ENCODE measurements at regions not wholly inside any gene's neighbourhood (a gene's known extent, or its start where the extent isn't known, plus 50 kb on each side); places are given as distances from the start of the nearest gene placed in this dataset.
"Not testable (repeated sequence)": the region's sequence is repeated elsewhere in the genome, so short reads cannot be mapped to it uniquely, and the experiment has no call there.

DNA sequence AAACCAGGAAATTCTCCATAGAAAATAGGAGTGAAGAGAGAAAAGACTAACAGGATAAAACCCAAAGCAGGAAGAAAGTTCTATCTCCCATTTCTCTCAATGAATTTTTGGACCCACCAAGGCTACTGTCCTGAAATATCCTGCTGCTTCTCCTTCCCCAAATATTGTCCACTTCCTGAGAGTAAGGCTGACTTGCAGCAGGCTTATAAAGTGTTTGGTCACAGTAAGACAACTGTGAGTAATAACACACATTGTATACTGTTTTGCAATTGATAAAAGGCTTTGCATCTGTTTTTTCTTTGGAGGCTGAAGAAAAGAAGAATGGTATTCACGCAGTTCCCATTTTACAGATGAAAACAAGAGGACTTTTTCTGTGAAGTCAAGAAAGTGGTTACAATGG lies 52.8 kb downstream of the FOXD4L6 start:
- peaks cover 42% of the 10 kb centered on the region for H3K27me3 Mint-ChIP-seq
- H3K36me3 Mint-ChIP-seq (ENCODE audit: low read depth); H3K27ac Mint-ChIP-seq; H3K4me3 Mint-ChIP-seq; intact Hi-C loops (cut with micrococcal nuclease); H3K9me3 Mint-ChIP-seq: not testable (repeated sequence)
- H3K4me1 Mint-ChIP-seq (ENCODE audit: low read depth), result peaks cover 23% of the 10 kb centered on the region

DNA sequence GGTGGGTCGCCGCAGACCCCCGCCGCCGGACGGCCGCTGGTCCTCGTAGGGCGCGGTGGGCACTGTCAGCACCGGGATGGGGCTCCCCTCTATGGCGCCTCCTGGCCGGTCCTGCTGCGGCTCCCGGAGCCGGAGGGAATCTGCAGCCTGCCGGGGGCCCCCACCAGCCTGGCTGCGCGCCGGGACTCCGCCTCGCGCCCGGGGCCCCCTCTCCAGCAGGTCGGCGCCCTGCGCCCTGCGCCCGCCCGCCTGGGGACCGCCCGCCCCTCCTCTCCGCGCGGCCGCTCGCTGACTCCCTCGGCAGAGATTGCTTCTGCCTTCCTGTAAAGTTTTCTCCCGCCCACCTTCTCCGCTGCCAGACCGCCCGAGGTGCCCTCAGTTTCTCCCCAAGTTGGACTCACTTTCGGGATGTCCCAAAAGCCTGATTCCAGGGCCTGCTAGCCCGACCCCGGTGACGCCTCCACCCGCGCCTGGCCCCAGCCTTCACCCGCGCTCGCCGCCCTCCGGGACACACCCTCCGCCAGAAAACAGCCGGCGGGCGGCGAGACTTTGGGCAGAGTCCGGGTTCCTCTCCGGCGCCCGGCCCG lies 54.0 kb downstream of the FOXD4L6 start:
- H3K36me3 Mint-ChIP-seq (ENCODE audit: low read depth); H3K9me3 Mint-ChIP-seq; intact Hi-C loops (cut with micrococcal nuclease): not testable (repeated sequence)
- H3K4me1 Mint-ChIP-seq (ENCODE audit: low read depth), result peaks cover 23% of the 10 kb centered on the region
- H3K27ac Mint-ChIP-seq, result peak overlapping the region; percentile 24
- peak overlapping the region; percentile 89 for H3K4me3 Mint-ChIP-seq
- peaks cover 43% of the 10 kb centered on the region for H3K27me3 Mint-ChIP-seq

DNA sequence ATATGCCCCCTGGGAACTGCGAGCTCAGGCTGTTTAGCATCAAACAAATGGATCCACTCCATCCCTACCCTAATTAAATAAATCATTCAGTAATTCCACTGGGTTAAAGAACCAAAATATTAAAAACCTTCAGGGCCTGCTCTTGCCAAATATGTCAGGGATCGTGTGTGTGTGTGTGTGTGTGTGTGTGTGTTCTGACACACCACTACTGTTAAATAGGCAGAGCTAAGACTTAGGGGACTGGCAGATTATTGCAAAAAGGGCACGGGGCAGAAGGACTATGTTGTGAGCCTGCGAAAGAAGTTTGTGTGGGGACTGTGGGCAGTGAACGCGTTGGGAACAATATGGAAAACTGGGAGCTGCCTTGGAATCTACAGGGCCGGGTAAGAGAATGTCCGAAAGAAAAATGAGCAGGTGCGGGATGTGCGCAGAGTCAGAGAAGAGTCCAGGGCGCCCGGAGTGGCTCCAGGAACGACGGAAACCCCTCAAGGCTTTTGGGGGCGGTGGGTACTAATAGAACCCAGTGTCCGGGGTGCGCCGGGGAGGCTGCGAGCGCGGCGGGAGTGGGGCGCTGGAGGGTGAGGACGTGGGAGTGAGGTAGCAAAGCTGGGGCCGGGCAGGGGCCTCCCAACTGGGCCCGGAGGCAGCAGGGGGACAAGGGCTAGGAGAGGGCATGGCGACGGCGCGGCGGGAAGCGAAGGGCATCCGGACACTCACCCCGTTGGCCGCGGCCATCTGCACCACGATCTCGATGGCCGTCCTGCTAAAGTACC lies 54.8 kb downstream of the FOXD4L6 start:
- intact Hi-C loops (cut with micrococcal nuclease); H3K27ac Mint-ChIP-seq; H3K9me3 Mint-ChIP-seq; H3K36me3 Mint-ChIP-seq (ENCODE audit: low read depth): not testable (repeated sequence)
- Mint-ChIP-seq H3K4me1 (ENCODE audit: low read depth) (peaks cover 23% of the 10 kb centered on the region), H3K27me3 (peaks cover 46% of the 10 kb centered on the region), H3K4me3 (peak overlapping the region; percentile 21)

DNA sequence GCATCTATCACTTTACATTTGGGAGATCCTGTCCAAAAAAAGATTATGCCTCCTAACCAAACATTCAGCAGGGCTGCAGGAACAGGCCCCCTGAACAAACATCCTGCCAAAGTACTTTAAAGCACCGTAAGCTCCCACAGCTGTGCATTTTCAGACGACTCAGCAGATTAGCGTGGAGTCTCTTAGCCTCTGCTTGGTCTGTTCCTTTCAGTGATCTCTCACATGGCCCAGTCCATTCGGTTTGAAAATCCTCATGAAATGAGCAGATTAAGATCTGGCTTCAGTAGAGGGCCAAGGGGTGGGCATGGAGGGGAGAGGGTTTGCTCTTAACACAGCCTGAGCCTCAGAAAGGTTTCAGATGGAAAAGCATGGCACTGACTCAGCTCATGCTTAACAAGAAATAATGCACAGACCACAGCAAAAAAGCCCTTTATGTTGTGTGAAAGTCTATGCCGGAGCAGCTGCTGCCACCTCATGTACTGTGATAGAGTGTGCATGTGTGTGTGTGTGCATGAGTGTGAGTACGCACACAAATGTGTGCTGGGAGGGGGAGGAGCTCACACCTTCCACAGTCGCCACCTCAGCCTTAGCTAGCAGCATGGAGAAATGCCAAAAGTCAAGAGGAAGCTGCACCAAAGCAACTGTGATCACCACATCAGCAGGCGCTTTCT lies 64.2 kb downstream of the FOXD4L6 start:
- H3K9me3 Mint-ChIP-seq; H3K36me3 Mint-ChIP-seq (ENCODE audit: low read depth); H3K27ac Mint-ChIP-seq; H3K27me3 Mint-ChIP-seq; H3K4me1 Mint-ChIP-seq (ENCODE audit: low read depth); intact Hi-C loops (cut with micrococcal nuclease): not testable (repeated sequence)
- peak overlapping the region; percentile 39 for H3K4me3 Mint-ChIP-seq

DNA sequence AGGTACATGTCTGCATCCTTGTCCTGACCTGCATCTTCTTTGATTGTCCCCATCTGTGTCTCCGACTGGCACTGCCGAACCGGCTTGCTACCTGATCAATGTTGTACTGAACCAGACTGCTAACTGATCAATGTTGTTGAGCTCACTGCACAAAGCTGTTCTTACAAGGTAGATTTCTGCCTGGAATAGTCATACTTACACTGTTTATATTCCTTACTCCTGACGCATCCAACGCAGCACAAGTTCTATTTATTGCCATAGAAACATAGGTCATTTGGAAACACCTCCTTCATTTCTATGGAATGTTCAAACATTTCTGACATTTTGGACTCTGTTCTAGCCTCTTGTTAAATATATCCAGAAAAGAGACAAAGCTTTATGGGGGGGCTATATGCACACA lies 65.2 kb downstream of the FOXD4L6 start:
- H3K36me3 Mint-ChIP-seq (ENCODE audit: low read depth); H3K9me3 Mint-ChIP-seq; H3K27me3 Mint-ChIP-seq; H3K27ac Mint-ChIP-seq; H3K4me3 Mint-ChIP-seq; intact Hi-C loops (cut with micrococcal nuclease); H3K4me1 Mint-ChIP-seq (ENCODE audit: low read depth): not testable (repeated sequence)

DNA sequence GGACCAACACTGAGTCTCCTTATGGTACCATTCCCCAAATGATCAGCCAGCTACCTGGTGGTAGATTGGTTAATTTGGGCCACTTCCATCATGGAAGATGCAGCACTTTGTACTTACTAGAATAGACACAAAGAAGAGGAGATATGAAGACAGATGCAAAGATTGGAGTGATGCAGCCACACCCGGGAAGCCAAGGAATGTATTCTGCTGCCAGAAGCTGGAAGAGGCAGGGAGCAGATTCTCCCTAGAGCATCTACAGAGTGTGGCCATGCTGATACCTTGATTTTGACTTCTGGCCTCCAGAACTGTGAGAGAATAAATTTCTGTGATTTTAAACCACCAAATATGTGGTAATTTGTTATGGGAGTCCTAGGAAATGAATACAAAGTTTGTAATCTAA lies 68.9 kb downstream of the FOXD4L6 start:
- H3K4me1 Mint-ChIP-seq (ENCODE audit: low read depth); H3K27ac Mint-ChIP-seq; H3K36me3 Mint-ChIP-seq (ENCODE audit: low read depth); intact Hi-C loops (cut with micrococcal nuclease); H3K9me3 Mint-ChIP-seq; H3K27me3 Mint-ChIP-seq; H3K4me3 Mint-ChIP-seq: not testable (repeated sequence)

DNA sequence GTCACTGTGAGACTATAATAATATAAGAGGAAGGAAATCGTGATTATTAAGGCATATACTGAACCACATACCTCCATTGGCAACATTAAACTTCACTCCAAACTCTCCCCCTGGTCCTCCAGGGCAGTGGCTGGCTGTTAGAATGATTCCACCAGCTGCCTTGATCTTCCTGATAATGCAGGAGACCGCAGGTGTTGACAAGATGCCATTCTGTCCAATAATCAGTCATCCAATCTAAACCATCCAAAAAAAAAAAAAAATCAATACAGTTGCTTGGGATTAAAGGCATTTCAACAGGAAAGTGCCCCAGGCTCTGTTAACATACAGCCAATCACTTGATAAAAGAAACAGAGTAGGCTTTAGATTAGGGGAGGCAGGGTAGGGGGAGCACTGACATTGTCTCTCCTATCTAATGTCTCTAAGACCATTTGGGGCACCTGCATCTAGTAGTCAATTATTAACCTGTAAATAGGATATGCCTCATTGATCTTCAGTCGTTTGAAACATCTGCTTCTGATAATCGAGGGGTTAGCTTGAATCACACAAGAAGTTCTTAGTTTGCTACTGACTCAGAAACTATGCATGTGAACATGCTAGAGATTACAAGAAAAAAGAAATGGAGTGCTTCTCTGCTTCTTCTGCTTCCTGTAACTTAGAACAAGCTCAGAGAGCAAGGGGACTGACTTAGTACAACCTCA lies 74.7 kb downstream of the FOXD4L6 start:
- H3K27me3 Mint-ChIP-seq; H3K4me3 Mint-ChIP-seq; intact Hi-C loops (cut with micrococcal nuclease); H3K27ac Mint-ChIP-seq; H3K4me1 Mint-ChIP-seq (ENCODE audit: low read depth); H3K36me3 Mint-ChIP-seq (ENCODE audit: low read depth); H3K9me3 Mint-ChIP-seq: not testable (repeated sequence)

DNA sequence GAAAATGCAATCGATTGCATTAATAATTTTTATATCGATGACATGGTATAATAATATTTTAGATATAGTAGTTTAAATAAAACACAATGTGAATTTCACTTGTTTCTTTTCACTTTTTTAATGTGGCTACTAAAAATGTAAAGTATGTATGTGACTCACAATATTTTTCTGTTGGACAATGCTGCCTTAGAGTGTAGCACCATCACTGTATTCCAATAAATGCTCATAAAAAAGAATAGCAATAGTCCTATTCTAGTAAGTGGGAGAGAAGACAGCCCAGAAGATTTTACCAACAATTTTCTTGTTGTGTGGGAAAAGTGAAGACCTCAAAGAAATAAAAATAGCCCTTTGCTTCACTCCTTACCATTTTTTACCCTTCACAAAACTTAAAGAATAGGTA lies 79.8 kb downstream of the FOXD4L6 start:
- H3K27me3 Mint-ChIP-seq; H3K27ac Mint-ChIP-seq; H3K9me3 Mint-ChIP-seq; intact Hi-C loops (cut with micrococcal nuclease); H3K36me3 Mint-ChIP-seq (ENCODE audit: low read depth); H3K4me3 Mint-ChIP-seq; H3K4me1 Mint-ChIP-seq (ENCODE audit: low read depth): not testable (repeated sequence)

DNA sequence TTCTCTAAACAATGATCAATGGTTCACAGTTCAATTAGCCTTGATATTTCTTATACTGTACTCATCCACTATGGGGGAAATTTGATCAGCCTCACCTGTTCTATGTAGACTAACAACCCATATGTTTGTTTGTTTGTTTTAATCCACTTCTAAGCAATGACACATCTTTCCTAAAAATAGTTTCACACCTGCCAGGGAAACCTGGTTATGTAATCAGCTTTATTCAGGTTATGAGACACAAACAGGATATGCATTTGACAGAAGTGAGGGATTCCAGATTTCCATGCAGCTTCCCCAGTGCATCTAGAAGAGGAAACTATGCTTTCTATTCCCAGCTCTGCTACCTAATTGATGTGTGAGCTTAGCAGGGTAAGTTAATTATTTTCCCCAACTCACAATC lies 80.7 kb downstream of the FOXD4L6 start:
- H3K27me3 Mint-ChIP-seq; H3K4me1 Mint-ChIP-seq (ENCODE audit: low read depth); H3K4me3 Mint-ChIP-seq; intact Hi-C loops (cut with micrococcal nuclease); H3K36me3 Mint-ChIP-seq (ENCODE audit: low read depth); H3K27ac Mint-ChIP-seq; H3K9me3 Mint-ChIP-seq: not testable (repeated sequence)

DNA sequence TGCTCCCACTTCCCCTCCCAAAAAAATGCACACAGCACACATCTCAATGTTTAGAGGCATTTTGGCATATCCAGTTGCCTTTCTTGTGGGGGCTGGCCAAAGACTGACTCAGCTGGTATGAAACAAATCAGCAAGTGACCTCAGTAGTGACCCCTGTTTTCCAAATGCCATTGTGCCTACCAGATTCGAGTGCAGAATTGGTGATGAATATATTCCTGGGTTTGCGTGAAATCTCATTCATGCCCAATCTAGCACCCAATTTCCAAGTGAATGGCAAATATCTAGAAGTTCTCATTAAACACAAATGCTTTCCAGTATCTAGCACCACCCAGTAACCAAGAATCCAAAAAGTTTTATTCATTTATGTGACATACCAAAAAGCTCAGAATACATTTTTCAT lies 83.6 kb downstream of the FOXD4L6 start:
- H3K27me3 Mint-ChIP-seq; H3K4me1 Mint-ChIP-seq (ENCODE audit: low read depth); intact Hi-C loops (cut with micrococcal nuclease); H3K4me3 Mint-ChIP-seq; H3K36me3 Mint-ChIP-seq (ENCODE audit: low read depth); H3K27ac Mint-ChIP-seq: not testable (repeated sequence)
- H3K9me3 Mint-ChIP-seq, result peaks cover 10% of the 10 kb centered on the region

DNA sequence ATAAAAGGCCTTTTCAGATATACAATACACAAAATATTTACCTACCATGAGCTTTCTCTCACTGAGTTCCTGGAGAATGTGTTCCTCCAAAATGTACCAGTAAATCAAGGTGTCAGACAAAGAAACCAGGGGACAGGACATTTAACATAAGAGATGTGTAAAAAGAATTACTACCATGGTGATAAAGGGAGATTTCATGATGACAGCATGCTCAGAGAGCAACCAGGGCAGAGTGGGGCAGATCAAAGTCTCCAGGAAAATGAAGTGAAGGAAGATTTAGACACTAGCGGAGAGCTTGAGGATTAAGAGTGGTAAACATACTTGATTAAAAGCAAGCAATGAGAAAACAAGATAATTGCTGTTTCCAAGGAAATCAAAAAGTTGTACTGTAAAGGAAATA lies 85.0 kb downstream of the FOXD4L6 start:
- intact Hi-C loops (cut with micrococcal nuclease); H3K4me3 Mint-ChIP-seq; H3K27ac Mint-ChIP-seq; H3K36me3 Mint-ChIP-seq (ENCODE audit: low read depth); H3K4me1 Mint-ChIP-seq (ENCODE audit: low read depth); H3K9me3 Mint-ChIP-seq; H3K27me3 Mint-ChIP-seq: not testable (repeated sequence)

DNA sequence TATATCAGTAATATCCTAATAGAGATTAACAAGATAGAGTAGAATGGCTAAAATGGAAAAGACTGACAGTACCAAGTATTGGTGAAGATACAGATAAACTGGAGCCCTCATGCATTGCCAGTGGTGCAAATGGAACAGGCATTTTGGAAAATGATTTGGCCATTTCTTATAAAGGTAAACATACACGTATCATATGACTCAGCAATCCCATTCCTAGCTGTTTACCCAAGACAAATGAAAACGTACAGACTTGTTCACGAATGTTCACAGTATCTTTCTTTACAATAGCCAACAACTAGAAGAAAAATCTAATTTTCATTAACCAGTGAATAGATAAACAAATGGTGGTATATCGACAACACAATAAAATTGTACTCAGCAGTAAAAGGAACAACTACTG lies 86.4 kb downstream of the FOXD4L6 start:
- H3K9me3 Mint-ChIP-seq; intact Hi-C loops (cut with micrococcal nuclease); H3K4me3 Mint-ChIP-seq; H3K4me1 Mint-ChIP-seq (ENCODE audit: low read depth); H3K36me3 Mint-ChIP-seq (ENCODE audit: low read depth); H3K27me3 Mint-ChIP-seq; H3K27ac Mint-ChIP-seq: not testable (repeated sequence)

DNA sequence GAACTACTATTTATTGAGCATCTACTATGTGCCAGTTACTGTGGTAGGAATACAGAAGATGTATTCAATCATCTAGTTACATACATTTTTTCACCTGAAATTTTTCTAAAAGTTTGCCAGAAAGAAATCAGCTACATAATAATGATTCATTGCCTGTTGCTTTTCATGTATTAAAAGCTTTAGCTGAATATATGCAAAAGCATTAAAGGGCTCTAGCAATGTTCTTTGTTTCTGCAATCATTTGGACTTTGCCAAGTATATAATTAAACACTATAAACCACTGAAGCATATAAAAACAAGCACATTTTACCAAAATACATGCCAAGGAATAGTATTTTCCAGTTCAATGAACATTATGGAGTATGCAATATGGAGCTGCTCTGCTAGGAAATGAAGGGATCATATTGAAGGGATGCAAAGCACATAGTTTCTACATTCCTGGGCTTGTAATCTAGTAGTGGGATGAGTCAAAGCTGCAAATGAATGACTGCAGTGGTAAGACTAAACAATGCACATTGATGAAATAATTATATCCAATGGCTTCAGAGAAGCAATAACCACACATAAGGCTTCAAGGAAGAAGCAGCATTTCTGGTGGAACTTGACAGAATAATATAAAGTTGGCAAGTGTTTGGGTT lies 87.7 kb downstream of the FOXD4L6 start:
- H3K36me3 Mint-ChIP-seq (ENCODE audit: low read depth); H3K9me3 Mint-ChIP-seq; H3K4me3 Mint-ChIP-seq; H3K27me3 Mint-ChIP-seq; H3K4me1 Mint-ChIP-seq (ENCODE audit: low read depth); H3K27ac Mint-ChIP-seq; intact Hi-C loops (cut with micrococcal nuclease): not testable (repeated sequence)

DNA sequence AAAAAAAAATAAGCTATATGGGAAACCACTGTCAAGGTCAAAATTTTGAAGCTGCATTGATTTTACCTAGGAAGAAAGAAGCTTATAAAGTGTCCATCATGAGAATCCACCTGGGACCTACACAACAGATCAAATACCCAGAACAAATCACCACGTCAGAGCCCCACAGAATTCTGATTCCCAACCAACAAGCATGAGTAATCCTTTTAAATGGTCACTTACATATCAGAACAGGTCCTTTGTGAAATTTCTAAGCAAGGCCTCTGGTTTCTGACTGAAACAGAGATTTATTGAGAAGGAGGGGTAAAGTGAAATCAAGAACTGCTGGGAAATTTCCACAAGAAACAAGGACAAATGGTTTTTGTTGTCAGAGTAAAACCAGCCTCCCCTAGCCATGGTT lies 93.2 kb downstream of the FOXD4L6 start:
- H3K27me3 Mint-ChIP-seq; H3K4me1 Mint-ChIP-seq (ENCODE audit: low read depth); H3K4me3 Mint-ChIP-seq; H3K9me3 Mint-ChIP-seq; intact Hi-C loops (cut with micrococcal nuclease); H3K27ac Mint-ChIP-seq; H3K36me3 Mint-ChIP-seq (ENCODE audit: low read depth): not testable (repeated sequence)

All from dendritic cell treated with granulocyte-macrophage colony-stimulating factor and Interleukin-4, amounts not matched to agents 40 ng/mL and 50 ng/mL, for 4 days (primary cell).